Upper lobe of left lung (tissue), 4 donors: ENCODE measurements at regions not wholly inside any gene's neighbourhood (a gene's known extent, or its start where the extent isn't known, plus 50 kb on each side); places are given as distances from the start of the nearest gene placed in this dataset.

ENCODE experiments used
- CTCF ChIP-seq, 6 experiments: fragments of 450-650 bp in 4 of 6; fragments of 200-600 bp in 2 of 6; sonication (generic) in 2 of 6; IDR thresholded peaks; one replicate each; pipeline ENCODE4 v1.5.1; 2016 to 2019; ENCODE audit warnings: antibody characterized with exemption in 6 of 6
- POLR2A ChIP-seq, 4 donors: fragments of 450-650 bp; IDR thresholded peaks; one replicate each; pipeline ENCODE4 v1.5.1; 2016 to 2017; ENCODE audit warnings: antibody characterized with exemption in 4 of 4, mild to moderate bottlenecking in 2 of 4

GRCh38 chr17:12580640-12581039 is 85.0 kb upstream of the MYOCD start:
- TF ChIP-seq POLR2A (IDR thresholded peaks at IDR 0.05) = no peak
- no peak for TF ChIP-seq CTCF (IDR thresholded peaks at IDR 0.05)
